C4-2B (cell line): ENCODE measurements at regions not wholly inside any gene's neighbourhood (a gene's known extent, or its start where the extent isn't known, plus 50 kb on each side); places are given as distances from the start of the nearest gene placed in this dataset.

Experiments
- H3K27ac ChIP-seq: fragments of 450-650 bp; 2 replicates; pipeline ENCODE4 v1.5.1; 2017
- ZFX ChIP-seq: fragments of 450-650 bp; IDR thresholded peaks from 2 replicates; pipeline ENCODE4 v1.6.1; 2017
- TF ChIP-seq, protein P1 (sequence below): fragments of 450-650 bp; conservative IDR thresholded peaks from 2 replicates; pipeline ENCODE4 v1.5.1; 2017; ENCODE audit warnings: mild to moderate bottlenecking

- TF ChIP-seq, protein P1, sequence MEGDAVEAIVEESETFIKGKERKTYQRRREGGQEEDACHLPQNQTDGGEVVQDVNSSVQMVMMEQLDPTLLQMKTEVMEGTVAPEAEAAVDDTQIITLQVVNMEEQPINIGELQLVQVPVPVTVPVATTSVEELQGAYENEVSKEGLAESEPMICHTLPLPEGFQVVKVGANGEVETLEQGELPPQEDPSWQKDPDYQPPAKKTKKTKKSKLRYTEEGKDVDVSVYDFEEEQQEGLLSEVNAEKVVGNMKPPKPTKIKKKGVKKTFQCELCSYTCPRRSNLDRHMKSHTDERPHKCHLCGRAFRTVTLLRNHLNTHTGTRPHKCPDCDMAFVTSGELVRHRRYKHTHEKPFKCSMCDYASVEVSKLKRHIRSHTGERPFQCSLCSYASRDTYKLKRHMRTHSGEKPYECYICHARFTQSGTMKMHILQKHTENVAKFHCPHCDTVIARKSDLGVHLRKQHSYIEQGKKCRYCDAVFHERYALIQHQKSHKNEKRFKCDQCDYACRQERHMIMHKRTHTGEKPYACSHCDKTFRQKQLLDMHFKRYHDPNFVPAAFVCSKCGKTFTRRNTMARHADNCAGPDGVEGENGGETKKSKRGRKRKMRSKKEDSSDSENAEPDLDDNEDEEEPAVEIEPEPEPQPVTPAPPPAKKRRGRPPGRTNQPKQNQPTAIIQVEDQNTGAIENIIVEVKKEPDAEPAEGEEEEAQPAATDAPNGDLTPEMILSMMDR: peak; percentile 36
- no peak for TF ChIP-seq ZFX
- no peak overlapping the region for H3K27ac ChIP-seq
Observed at GRCh38 chr1:58204284-58204683, 342.2 kb downstream of the OMA1 start.

GRCh38 chr1:58201492-58202106, 344.9 kb downstream of the OMA1 start:
- no peak overlapping the region for H3K27ac ChIP-seq
- no peak for TF ChIP-seq ZFX
- TF ChIP-seq, protein P1: no peak

GRCh38 chr1:58200437-58200836, 346.1 kb downstream of the OMA1 start:
- no peak overlapping the region for H3K27ac ChIP-seq
- no peak for TF ChIP-seq ZFX
- TF ChIP-seq, protein P1: no peak

GRCh38 chr1:58197811-58198210, 348.7 kb downstream of the OMA1 start:
- H3K27ac ChIP-seq: no peak overlapping the region
- TF ChIP-seq, protein P1: no peak
- no peak for TF ChIP-seq ZFX

DNA sequence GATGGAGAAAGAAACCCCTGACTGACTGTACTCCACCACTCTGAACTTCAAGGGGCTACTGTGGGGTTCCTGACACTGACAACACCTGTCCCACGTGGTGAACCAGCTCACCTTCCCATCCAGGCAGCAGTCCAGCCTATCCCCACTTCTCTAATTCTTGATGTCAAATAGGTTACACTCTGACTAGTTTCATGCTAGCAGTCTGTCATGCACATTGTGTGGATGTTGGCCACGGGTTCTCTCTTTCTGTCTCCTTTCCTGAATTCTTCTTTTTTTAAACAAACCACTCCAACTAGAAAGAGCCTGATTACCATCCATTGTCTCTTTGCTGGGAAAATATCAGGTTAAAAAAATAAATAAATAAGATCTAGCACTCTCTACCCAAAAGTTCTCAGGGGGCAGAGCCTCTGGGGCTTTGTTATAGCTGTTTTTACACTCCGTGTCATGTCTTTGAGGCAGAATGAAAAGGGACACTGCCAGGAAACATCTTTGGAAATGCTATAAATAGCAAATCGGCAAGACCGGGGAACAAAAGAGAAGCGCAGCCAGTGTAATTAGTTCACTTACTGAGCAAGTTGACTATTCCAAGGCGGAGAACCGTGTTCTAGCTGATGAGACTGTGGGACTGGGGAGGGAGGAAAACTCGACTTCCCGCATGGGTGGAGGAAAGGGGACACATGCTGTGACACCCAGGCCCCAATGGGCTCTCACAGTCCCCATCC, 356.1 kb downstream of the OMA1 start:
- no peak for TF ChIP-seq ZFX
- TF ChIP-seq, protein P1: no peak
- H3K27ac ChIP-seq: no peak overlapping the region

GRCh38 chr1:58189453-58189852, 357.1 kb downstream of the OMA1 start:
- TF ChIP-seq ZFX: no peak
- TF ChIP-seq, protein P1: no peak
- no peak overlapping the region for H3K27ac ChIP-seq

DNA sequence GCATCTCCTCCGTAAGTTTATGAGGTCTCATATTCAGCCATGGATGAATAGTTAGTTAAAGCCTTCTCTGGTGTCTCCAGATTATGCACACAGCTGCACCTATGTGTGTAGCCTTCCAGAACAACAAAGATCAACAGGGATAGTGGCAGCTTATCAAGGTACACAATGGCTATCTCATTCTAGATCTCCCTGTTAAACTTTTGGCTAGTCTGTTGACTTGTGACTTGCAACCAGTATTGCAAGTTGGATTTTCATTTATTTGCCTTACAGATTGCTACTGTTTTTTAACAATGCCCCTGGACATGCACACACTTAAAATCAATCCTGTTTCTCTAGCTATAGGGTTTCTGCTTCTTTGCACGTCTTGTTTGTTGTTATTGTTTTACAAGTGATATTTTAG, 363.2 kb downstream of the OMA1 start:
- H3K27ac ChIP-seq: no peak overlapping the region
- TF ChIP-seq, protein P1: no peak
- no peak for TF ChIP-seq ZFX
